Breast epithelium (tissue), 4 donors: ENCODE measurements at regions not wholly inside any gene's neighbourhood (a gene's known extent, or its start where the extent isn't known, plus 50 kb on each side); places are given as distances from the start of the nearest gene placed in this dataset.

Experiments used
- DNase-seq, 2 donors: peaks; one replicate each; pipeline ENCODE4 v3.0.0-alpha.2; 2019; ENCODE audit warnings: low spot score in 2 of 2
- H3K27ac ChIP-seq, 2 donors: fragments of 200-600 bp; sonication (generic) in 1 of 2; one replicate each; pipeline ENCODE4 v1.5.1; 2016 to 2019; ENCODE audit warnings: mild to moderate bottlenecking in 1 of 2
- H3K27me3 ChIP-seq, 2 donors: fragments of 200-600 bp; sonication (generic) in 1 of 2; one replicate each; pipeline versions ENCODE4 v1.5.1 to v1.6.0; 2017 to 2019; ENCODE audit warnings: control low read depth in 1 of 2, mild to moderate bottlenecking in 1 of 2
- H3K36me3 ChIP-seq: fragments of 200-600 bp; one replicate; pipeline ENCODE4 v1.5.1; 2019
- H3K4me1 ChIP-seq, 2 donors: fragments of 200-600 bp; sonication (generic); one replicate each; pipeline ENCODE4 v1.5.1; 2016 to 2019; ENCODE audit warnings: control low read depth in 1 of 2
- H3K4me3 ChIP-seq, 3 donors: fragments of 200-600 bp; sonication (generic); 1 replicate in 2 of 3; 2 replicates in 1 of 3; pipeline ENCODE4 v1.5.1; 2016 to 2019; ENCODE audit warnings: mild to moderate bottlenecking in 3 of 3, moderate library complexity in 2 of 3
- H3K9me3 ChIP-seq, 2 donors: fragments of 200-600 bp; sonication (generic) in 1 of 2; one replicate each; pipeline ENCODE4 v1.5.1; 2016 to 2019; ENCODE audit warnings: control low read depth in 1 of 2
- CTCF ChIP-seq, 3 donors: fragments of 450-650 bp; IDR thresholded peaks; one replicate each; pipeline ENCODE4 v1.5.1; 2016 to 2017; ENCODE audit warnings: antibody characterized with exemption in 3 of 3, mild to moderate bottlenecking in 3 of 3, moderate library complexity in 3 of 3
- POLR2A ChIP-seq: fragments of 450-650 bp; IDR thresholded peaks from one replicate; pipeline ENCODE4 v1.6.1; 2016; ENCODE audit warnings: antibody characterized with exemption, mild to moderate bottlenecking, moderate library complexity
- POLR2AphosphoS5 ChIP-seq, 3 donors: sonication (generic); formaldehyde crosslinking; IDR thresholded peaks; one replicate each; pipeline ENCODE4 v1.6.1; 2017; ENCODE audit warnings: antibody characterized with exemption in 3 of 3
- intact Hi-C: fragments of 100-400 bp; cut with DNase I; formaldehyde crosslinking; loops from one replicate; pipeline ENCODE4 v1.15.1; 2023; ENCODE audit warnings: low total_unique reads

- Histone ChIP-seq H3K27ac (no peak overlapping the region), H3K4me1 (no peaks in the 10 kb centered on the region), H3K36me3 (no peaks in the 10 kb centered on the region), H3K9me3 (no peaks in the 10 kb centered on the region), H3K27me3 (no peaks in the 10 kb centered on the region), H3K4me3 (no peak overlapping the region)
- intact Hi-C loops: no loop called here
- TF ChIP-seq POLR2A: no peak
- no peak for TF ChIP-seq POLR2AphosphoS5 (IDR thresholded peaks at IDR 0.05)
- no peak for TF ChIP-seq CTCF (IDR thresholded peaks at IDR 0.05)
- DNase-seq: no peak
Measured at GRCh38 chr11:104221455-104221854, 57.5 kb upstream of the PDGFD start.

- H3K9me3 ChIP-seq: peaks cover 5% of the 10 kb centered on the region in 2 donors
- H3K27ac ChIP-seq: no peak overlapping the region
- H3K27me3 ChIP-seq: no peaks in the 10 kb centered on the region
- H3K36me3 ChIP-seq: no peaks in the 10 kb centered on the region
- H3K4me3 ChIP-seq: no peak overlapping the region
- no peaks in the 10 kb centered on the region for H3K4me1 ChIP-seq
- DNase-seq: no peak
- TF ChIP-seq CTCF (IDR thresholded peaks at IDR 0.05): no peak
- no peak for TF ChIP-seq POLR2A
- TF ChIP-seq POLR2AphosphoS5 (IDR thresholded peaks at IDR 0.05): no peak
- intact Hi-C loops: no loop called here
Measured at GRCh38 chr11:104219096-104219495, 55.1 kb upstream of the PDGFD start.

DNA sequence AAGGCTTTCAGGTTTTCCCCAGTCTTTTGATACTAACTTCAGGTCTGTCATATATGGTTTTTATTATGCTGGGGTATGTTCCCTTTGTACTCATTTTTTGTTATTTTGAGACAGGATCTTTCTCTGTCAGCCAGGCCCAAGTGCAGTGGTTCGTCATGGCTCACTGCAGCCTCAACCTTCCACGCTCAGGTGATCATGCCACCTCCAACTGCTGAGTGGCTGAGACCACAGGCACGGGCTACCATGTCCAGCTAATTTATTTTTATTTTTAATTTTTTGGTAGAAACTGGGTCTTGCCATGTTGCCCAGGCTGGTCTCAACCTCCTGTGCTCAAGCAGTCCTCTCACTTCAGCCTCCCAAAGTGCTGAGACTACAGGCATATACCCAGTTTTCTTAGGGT, 50.6 kb upstream of the PDGFD start:
- intact Hi-C loops: no loop called here
- Histone ChIP-seq H3K4me1 (no peaks in the 10 kb centered on the region), H3K4me3 (no peak overlapping the region)

More for the DNA sequence above, 50.6 kb upstream of the PDGFD start:
- Histone ChIP-seq H3K27me3 (no peaks in the 10 kb centered on the region), H3K36me3 (no peaks in the 10 kb centered on the region), H3K9me3 (peaks cover 5% of the 10 kb centered on the region in 2 donors), H3K27ac (no peak overlapping the region)
- TF ChIP-seq POLR2A: no peak
- TF ChIP-seq CTCF (IDR thresholded peaks at IDR 0.05): no peak
- no peak for TF ChIP-seq POLR2AphosphoS5 (IDR thresholded peaks at IDR 0.05)
- no peak for DNase-seq
